ENCODE measurements at regions not wholly inside any gene's neighbourhood (a gene's known extent, or its start where the extent isn't known, plus 50 kb on each side); places are given as distances from the start of the nearest gene placed in this dataset.

- Mint-ChIP-seq H3K9me3 (peaks cover 4% of the 10 kb centered on the region), H3K27me3 (ENCODE audit: low read depth) (no peaks in the 10 kb centered on the region), H3K4me1 (ENCODE audit: low read depth) (no peaks in the 10 kb centered on the region), H3K4me3 (no peak overlapping the region), H3K36me3 (ENCODE audit: insufficient read depth) (no peaks in the 10 kb centered on the region)
- ATAC-seq, result no peak
- DNase-seq, result no peak
Measured at GRCh38 chr11:80603472-80603871, 1162.6 kb upstream of the TENM4 start.

GRCh38 chr11:80598905-80599304 lies 1158.1 kb upstream of the TENM4 start:
- H3K4me3 Mint-ChIP-seq, result no peak overlapping the region
- peaks cover 6% of the 10 kb centered on the region for H3K9me3 Mint-ChIP-seq
- ATAC-seq (no peak), DNase-seq (no peak)
- H3K4me1 Mint-ChIP-seq (ENCODE audit: low read depth), result no peaks in the 10 kb centered on the region
- H3K36me3 Mint-ChIP-seq (ENCODE audit: insufficient read depth), result no peaks in the 10 kb centered on the region
- H3K27me3 Mint-ChIP-seq (ENCODE audit: low read depth), result no peaks in the 10 kb centered on the region

DNA sequence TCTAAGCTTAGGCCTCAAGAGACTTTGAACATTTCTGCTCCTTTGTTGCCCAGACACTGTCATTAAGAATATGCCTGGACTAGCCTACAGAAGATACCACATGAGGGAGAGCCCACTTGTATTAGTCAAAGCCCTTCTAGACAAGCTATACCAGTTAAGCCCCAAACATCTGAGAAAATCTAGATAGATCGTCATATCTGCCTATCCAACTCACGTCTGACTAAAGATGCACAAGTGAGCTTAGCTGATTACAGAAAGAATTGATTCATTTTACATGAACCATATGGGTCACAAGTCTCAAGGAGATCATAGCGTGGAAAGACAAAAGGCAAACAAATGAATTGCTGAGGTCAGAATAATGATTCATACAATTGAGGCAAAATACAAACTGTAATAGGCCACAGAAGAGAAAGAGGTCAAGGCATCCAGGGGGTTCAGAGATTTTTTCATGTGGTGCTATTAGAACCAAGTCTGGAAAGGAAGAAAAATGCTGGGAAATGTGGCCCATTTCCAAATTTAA lies 1155.5 kb upstream of the TENM4 start:
- DNase-seq, result no peak
- no peaks in the 10 kb centered on the region for H3K27me3 Mint-ChIP-seq (ENCODE audit: low read depth)
- no peaks in the 10 kb centered on the region for H3K36me3 Mint-ChIP-seq (ENCODE audit: insufficient read depth)
- H3K9me3 Mint-ChIP-seq, result peaks cover 6% of the 10 kb centered on the region
- H3K4me1 Mint-ChIP-seq (ENCODE audit: low read depth), result no peaks in the 10 kb centered on the region
- ATAC-seq, result no peak
- no peak overlapping the region for H3K4me3 Mint-ChIP-seq

DNA sequence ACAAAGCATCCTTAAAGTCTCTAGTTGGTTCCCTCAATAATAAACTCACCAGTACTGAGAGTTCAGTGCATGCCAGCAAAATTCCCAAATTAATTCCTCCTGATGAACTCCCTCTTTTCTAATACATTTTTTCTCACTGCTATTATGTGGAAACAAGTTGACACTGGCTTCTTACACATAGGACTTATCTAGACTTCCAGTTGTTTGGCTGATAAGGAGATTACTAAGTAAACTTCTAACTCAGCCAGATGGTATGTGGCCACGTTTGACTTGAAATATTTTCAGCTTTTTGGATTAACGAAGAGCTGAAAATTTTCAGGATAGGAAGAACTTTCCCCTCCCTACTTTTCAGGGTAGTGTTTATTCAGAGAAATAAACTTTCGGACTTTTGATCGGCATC lies 1154.2 kb upstream of the TENM4 start:
- H3K36me3 Mint-ChIP-seq (ENCODE audit: insufficient read depth), result no peaks in the 10 kb centered on the region
- H3K9me3 Mint-ChIP-seq, result peaks cover 9% of the 10 kb centered on the region
- no peaks in the 10 kb centered on the region for H3K27me3 Mint-ChIP-seq (ENCODE audit: low read depth)
- no peaks in the 10 kb centered on the region for H3K4me1 Mint-ChIP-seq (ENCODE audit: low read depth)
- no peak overlapping the region for H3K4me3 Mint-ChIP-seq
- ATAC-seq (no peak), DNase-seq (no peak)

DNA sequence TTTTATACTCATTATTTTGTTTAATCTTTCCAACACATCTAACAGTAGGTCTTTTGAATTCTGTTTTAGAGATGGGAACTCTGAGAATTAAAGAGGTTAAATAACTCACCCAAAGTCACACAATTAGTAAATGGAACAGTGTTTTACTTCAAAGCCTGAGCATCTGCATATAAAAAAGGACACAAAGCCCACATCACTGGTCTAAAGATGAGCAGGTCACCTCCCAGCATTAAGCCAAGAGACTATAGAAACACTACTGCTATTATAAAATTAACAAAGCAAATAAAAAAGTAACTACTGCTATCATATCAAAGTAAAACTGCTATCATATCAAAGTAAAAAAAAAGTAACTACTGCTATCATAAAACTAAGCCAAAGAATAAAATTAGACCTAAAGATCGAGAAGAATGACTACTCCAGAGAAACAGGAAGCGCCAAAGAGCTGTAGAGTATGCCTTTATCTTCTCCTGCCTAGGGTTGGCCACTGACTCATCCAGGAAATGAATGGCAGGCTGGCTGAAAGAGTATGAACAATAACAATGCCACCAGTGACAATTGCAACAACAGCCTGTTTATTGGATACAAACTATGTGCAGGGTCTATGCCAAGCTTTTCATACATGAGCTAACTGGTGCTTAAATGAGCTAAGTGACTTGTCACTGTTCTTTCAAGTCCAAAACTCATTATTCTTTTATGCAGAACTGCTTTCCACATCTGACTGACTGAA lies 1153.0 kb upstream of the TENM4 start:
- Mint-ChIP-seq H3K4me1 (ENCODE audit: low read depth) (no peaks in the 10 kb centered on the region), H3K36me3 (ENCODE audit: insufficient read depth) (no peaks in the 10 kb centered on the region), H3K9me3 (peaks cover 9% of the 10 kb centered on the region), H3K27me3 (ENCODE audit: low read depth) (no peaks in the 10 kb centered on the region), H3K4me3 (no peak overlapping the region)
- ATAC-seq (no peak), DNase-seq (no peak)

DNA sequence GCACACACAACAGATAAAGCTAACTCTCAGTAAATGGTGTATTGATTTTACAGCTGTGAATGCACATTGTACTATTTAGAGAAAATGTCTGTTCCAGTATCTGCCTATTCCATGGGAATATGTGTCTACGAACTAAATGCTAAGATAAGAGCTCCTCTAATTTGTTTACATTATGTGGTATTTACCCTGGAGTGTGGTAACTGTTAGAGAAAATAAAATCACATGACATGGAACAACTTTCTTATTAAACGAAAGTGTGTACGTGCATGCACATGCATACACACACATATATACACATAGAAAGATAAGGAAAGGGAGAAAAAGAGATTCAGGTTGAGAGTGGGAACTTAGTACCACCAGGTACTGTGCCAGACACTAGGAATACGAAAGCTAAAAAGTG lies 1151.7 kb upstream of the TENM4 start:
- no peak for DNase-seq
- H3K36me3 Mint-ChIP-seq (ENCODE audit: insufficient read depth), result no peaks in the 10 kb centered on the region
- H3K4me3 Mint-ChIP-seq, result no peak overlapping the region
- H3K9me3 Mint-ChIP-seq, result peaks cover 9% of the 10 kb centered on the region
- no peaks in the 10 kb centered on the region for H3K4me1 Mint-ChIP-seq (ENCODE audit: low read depth)
- H3K27me3 Mint-ChIP-seq (ENCODE audit: low read depth), result no peaks in the 10 kb centered on the region
- ATAC-seq, result no peak

DNA sequence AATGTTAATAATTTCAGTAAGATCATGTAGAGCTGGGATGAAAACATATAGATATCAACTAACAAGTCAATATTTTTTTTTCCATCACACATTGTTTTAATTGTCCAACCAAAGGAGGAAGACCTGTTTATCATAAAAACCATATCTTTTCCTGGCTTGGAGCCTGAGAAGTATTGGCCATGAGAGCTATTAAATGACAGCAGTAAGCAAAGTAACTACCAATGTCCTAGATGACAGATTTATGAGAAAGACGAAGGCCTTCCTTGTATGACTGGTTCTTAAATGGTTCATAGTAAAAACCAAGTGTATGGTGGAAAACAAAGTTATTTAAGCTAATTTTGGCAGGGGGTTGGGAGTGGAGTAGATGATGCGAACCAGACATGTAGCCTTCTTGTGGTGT lies 1147.1 kb upstream of the TENM4 start:
- Mint-ChIP-seq H3K4me3 (no peak overlapping the region), H3K36me3 (ENCODE audit: insufficient read depth) (no peaks in the 10 kb centered on the region), H3K27me3 (ENCODE audit: low read depth) (no peaks in the 10 kb centered on the region), H3K4me1 (ENCODE audit: low read depth) (no peaks in the 10 kb centered on the region), H3K9me3 (peaks cover 7% of the 10 kb centered on the region)
- ATAC-seq (no peak), DNase-seq (no peak)

GRCh38 chr11:80586464-80586863 lies 1145.6 kb upstream of the TENM4 start:
- Mint-ChIP-seq H3K36me3 (ENCODE audit: insufficient read depth) (no peaks in the 10 kb centered on the region), H3K27me3 (ENCODE audit: low read depth) (no peaks in the 10 kb centered on the region), H3K4me1 (ENCODE audit: low read depth) (no peaks in the 10 kb centered on the region), H3K4me3 (no peak overlapping the region), H3K9me3 (peaks cover 7% of the 10 kb centered on the region)
- DNase-seq (no peak), ATAC-seq (no peak)

DNA sequence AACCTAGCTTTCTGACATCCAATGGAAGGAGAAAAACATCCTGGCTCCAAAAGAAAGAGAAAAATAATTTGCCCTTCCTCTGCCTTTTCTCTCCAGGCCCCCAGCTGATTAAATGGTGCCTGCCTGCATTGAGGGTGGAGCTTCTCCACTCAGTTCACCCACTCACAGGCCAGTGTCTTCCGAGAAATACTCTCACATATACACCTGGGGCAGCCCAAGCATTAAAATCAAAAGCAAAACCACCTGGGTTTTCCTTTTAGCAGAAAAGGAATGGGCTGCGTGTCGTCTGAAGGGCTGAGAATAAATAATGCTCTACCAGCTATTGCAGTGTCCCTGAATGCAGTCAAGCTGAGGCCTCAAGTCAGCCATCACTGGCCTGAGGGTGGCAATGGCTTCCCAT lies 1143.8 kb upstream of the TENM4 start:
- H3K4me3 Mint-ChIP-seq, result no peak overlapping the region
- H3K36me3 Mint-ChIP-seq (ENCODE audit: insufficient read depth), result no peaks in the 10 kb centered on the region
- peaks cover 4% of the 10 kb centered on the region for H3K9me3 Mint-ChIP-seq
- no peak for ATAC-seq
- H3K4me1 Mint-ChIP-seq (ENCODE audit: low read depth), result no peaks in the 10 kb centered on the region
- DNase-seq, result no peak
- no peaks in the 10 kb centered on the region for H3K27me3 Mint-ChIP-seq (ENCODE audit: low read depth)

GRCh38 chr11:80569832-80570231 lies 1129.0 kb upstream of the TENM4 start:
- DNase-seq, result no peak
- Mint-ChIP-seq H3K36me3 (ENCODE audit: insufficient read depth) (no peaks in the 10 kb centered on the region), H3K27me3 (ENCODE audit: low read depth) (no peaks in the 10 kb centered on the region), H3K4me1 (ENCODE audit: low read depth) (no peaks in the 10 kb centered on the region), H3K4me3 (no peak overlapping the region), H3K9me3 (peaks cover 14% of the 10 kb centered on the region)
- ATAC-seq, result no peak

GRCh38 chr11:80565231-80565630 lies 1124.4 kb upstream of the TENM4 start:
- no peaks in the 10 kb centered on the region for H3K36me3 Mint-ChIP-seq (ENCODE audit: insufficient read depth)
- DNase-seq (no peak), ATAC-seq (no peak)
- H3K4me3 Mint-ChIP-seq, result no peak overlapping the region
- H3K27me3 Mint-ChIP-seq (ENCODE audit: low read depth), result no peaks in the 10 kb centered on the region
- peaks cover 10% of the 10 kb centered on the region for H3K9me3 Mint-ChIP-seq
- no peaks in the 10 kb centered on the region for H3K4me1 Mint-ChIP-seq (ENCODE audit: low read depth)

GRCh38 chr11:80562523-80563125 lies 1121.8 kb upstream of the TENM4 start:
- Mint-ChIP-seq H3K4me1 (ENCODE audit: low read depth) (no peaks in the 10 kb centered on the region), H3K27me3 (ENCODE audit: low read depth) (no peaks in the 10 kb centered on the region), H3K4me3 (no peak overlapping the region), H3K36me3 (ENCODE audit: insufficient read depth) (no peaks in the 10 kb centered on the region), H3K9me3 (peaks cover 18% of the 10 kb centered on the region)
- DNase-seq (no peak), ATAC-seq (no peak)

DNA sequence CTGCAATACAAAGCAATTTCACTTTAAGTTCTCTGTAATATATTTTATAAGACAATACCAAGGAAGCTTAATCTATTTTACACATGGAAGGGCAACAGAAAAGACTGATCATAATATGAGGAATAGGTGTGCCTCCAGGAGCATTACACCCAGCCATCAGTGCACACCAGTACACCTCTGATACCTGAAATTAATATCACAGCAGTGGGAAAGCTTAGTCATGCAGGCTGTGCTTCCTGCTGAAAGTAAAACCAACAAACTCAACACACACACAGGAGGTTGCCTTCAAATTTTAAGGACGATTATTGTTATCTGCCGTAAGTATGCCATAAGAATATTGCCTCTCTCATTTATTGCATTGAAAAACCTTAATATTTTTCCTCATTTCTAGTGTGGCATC lies 1119.1 kb upstream of the TENM4 start:
- H3K27me3 Mint-ChIP-seq (ENCODE audit: low read depth), result no peaks in the 10 kb centered on the region
- ATAC-seq, result no peak
- H3K36me3 Mint-ChIP-seq (ENCODE audit: insufficient read depth), result no peaks in the 10 kb centered on the region
- DNase-seq, result no peak
- H3K4me3 Mint-ChIP-seq, result no peak overlapping the region
- no peaks in the 10 kb centered on the region for H3K4me1 Mint-ChIP-seq (ENCODE audit: low read depth)
- H3K9me3 Mint-ChIP-seq, result peaks cover 30% of the 10 kb centered on the region

GRCh38 chr11:80553565-80553964 lies 1112.7 kb upstream of the TENM4 start:
- Mint-ChIP-seq H3K4me3 (no peak overlapping the region), H3K36me3 (ENCODE audit: insufficient read depth) (no peaks in the 10 kb centered on the region), H3K4me1 (ENCODE audit: low read depth) (no peaks in the 10 kb centered on the region), H3K27me3 (ENCODE audit: low read depth) (no peaks in the 10 kb centered on the region), H3K9me3 (peaks cover 14% of the 10 kb centered on the region)
- ATAC-seq (no peak), DNase-seq (no peak)

GRCh38 chr11:80542704-80543103 lies 1101.9 kb upstream of the TENM4 start:
- ATAC-seq (no peak), DNase-seq (no peak)
- no peaks in the 10 kb centered on the region for H3K36me3 Mint-ChIP-seq (ENCODE audit: insufficient read depth)
- no peaks in the 10 kb centered on the region for H3K27me3 Mint-ChIP-seq (ENCODE audit: low read depth)
- peaks cover 20% of the 10 kb centered on the region for H3K9me3 Mint-ChIP-seq
- no peaks in the 10 kb centered on the region for H3K4me1 Mint-ChIP-seq (ENCODE audit: low read depth)
- no peak overlapping the region for H3K4me3 Mint-ChIP-seq

All from activated T-cell treated with anti-CD3 and anti-CD28 coated beads, Interleukin-2, amount 50 U/mL, for 4 hours (primary cell).